ENCODE measurements at regions not wholly inside any gene's neighbourhood (a gene's known extent, or its start where the extent isn't known, plus 50 kb on each side); places are given as distances from the start of the nearest gene placed in this dataset.

DNA sequence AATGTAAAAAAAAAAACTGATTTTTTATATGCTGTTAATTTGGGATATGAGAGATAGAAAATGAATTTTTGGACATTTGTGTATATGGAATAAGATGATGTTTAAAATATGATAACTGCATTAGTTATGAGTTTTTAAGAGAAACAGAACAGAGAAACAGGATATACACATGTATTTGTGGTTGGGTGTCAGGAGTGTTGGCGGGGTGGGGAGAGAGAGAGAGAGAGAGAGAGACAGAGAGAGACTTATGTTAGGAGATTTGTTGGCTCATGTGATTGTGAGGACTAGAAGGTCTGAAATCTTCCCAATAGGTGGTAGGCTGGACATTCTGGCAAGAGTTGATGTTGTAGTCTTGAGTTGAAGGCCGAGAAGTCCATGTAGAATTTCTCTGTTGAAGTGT, 1121.6 kb upstream of the GBE1 start:
- POLR2A ChIA-PET, result no interaction called here
- TF ChIP-seq SUZ12 (IDR thresholded peaks at IDR 0.05) (no peak), ZNF384 (IDR thresholded peaks at IDR 0.05) (no peak), LEF1 (IDR thresholded peaks at IDR 0.05; ENCODE audit: borderline replicate concordance) (no peak), HDGF (IDR thresholded peaks at IDR 0.05; ENCODE audit: borderline replicate concordance) (no peak), FOXK2 (IDR thresholded peaks at IDR 0.05) (no peak), SP1 (IDR thresholded peaks at IDR 0.05) (no peak), BHLHE40 (IDR thresholded peaks at IDR 0.05; ENCODE audit: borderline replicate concordance) (no peak), ARNT (IDR thresholded peaks at IDR 0.05) (no peak), CTBP1 (IDR thresholded peaks at IDR 0.05; ENCODE audit: borderline replicate concordance) (no peak), FOXA1 (IDR thresholded peaks at IDR 0.05) (no peak), FOXM1 (IDR thresholded peaks at IDR 0.05; ENCODE audit: borderline replicate concordance) (no peak), NFRKB (IDR thresholded peaks at IDR 0.05) (no peak)
- TF ChIP-seq, protein P1, sequence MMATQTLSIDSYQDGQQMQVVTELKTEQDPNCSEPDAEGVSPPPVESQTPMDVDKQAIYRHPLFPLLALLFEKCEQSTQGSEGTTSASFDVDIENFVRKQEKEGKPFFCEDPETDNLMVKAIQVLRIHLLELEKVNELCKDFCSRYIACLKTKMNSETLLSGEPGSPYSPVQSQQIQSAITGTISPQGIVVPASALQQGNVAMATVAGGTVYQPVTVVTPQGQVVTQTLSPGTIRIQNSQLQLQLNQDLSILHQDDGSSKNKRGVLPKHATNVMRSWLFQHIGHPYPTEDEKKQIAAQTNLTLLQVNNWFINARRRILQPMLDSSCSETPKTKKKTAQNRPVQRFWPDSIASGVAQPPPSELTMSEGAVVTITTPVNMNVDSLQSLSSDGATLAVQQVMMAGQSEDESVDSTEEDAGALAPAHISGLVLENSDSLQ (IDR thresholded peaks at IDR 0.05), result no peak
- no peak for DNase-seq (ENCODE audit: extremely low spot score)
- CTCF ChIA-PET, result no interaction called here

DNA sequence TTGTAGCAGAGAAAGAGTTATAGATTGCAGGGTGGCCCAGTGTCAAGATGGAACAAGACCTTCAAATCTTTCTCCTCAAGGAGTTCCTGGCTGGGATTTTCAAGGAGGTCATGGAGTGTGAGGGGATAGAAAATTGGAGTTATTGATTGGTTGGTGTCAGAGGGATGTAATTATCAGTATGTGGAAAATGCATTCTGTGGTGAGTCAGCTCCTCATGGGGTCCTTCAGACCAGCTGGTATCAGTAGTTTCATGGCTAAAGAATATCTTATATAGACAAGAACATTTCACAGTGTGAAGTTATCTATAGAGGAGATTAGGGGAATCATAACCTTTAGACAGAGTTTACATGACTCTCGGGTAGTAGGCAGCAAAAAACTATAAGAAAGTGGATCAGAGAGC, 1114.0 kb upstream of the GBE1 start:
- no peak for DNase-seq (ENCODE audit: extremely low spot score)
- ChIA-PET CTCF (no interaction called here), POLR2A (no interaction called here)

DNA sequence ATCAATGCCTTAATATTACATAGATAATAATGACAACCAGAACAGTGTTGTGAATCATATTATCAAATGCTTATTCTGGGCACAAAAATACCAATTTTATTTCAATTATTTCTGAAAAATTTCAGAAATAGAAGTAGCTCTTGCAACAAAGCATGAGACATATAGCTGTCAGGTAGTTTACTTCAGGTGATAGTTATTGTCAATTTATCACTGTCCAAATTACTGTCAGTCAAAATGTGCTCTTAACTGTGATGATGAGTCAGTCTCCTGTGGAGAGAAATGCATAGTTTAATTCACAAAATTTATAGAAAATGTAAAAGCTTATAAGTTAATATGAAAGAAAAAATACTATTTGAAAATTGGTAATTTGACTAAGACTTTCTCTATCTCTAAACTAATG, 1078.4 kb upstream of the GBE1 start:
- CTCF ChIA-PET, result interaction anchor here (0.7 kb wide), 1 partner anchor 32 kb away, joined by 4 read pairs; no protein-coding TSS in a partner anchor

More for the DNA sequence above, 1114.0 kb upstream of the GBE1 start:
- TF ChIP-seq, protein P1 (IDR thresholded peaks at IDR 0.05), result no peak
- no peak for TF ChIP-seq TARDBP (IDR thresholded peaks at IDR 0.05)
- TF ChIP-seq ZNF384 (IDR thresholded peaks at IDR 0.05), result no peak
- TF ChIP-seq SUZ12 (IDR thresholded peaks at IDR 0.05), result no peak
- no peak for TF ChIP-seq ARNT (IDR thresholded peaks at IDR 0.05)
- TF ChIP-seq HDGF (IDR thresholded peaks at IDR 0.05; ENCODE audit: borderline replicate concordance), result no peak

DNA sequence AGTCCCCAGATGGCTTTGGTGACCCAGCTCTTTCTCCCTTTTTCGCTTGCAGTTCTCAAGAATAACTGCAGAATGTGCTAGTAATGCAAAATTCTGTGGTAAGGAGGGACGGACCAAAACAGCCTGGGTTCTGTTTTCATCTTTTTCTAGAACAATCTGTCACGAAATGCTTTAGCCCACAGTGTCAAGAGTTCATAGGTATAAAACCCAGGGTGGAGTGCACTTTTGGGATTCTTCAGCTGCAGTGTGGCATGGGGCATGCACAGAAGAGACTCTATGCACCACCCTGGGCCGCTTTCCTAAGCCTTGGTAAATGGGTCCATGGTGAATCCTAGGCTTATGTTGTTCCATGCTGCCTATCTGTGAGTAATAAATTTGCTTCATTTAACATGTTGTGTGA, 1072.7 kb upstream of the GBE1 start:
- POLR2A ChIA-PET, result no interaction called here
- CTCF ChIA-PET, result no interaction called here
- TF ChIP-seq FOXM1 (IDR thresholded peaks at IDR 0.05; ENCODE audit: borderline replicate concordance) (no peak), LEF1 (IDR thresholded peaks at IDR 0.05; ENCODE audit: borderline replicate concordance) (no peak), FOXA1 (IDR thresholded peaks at IDR 0.05) (no peak), ELF4 (IDR thresholded peaks at IDR 0.05) (no peak), SP1 (IDR thresholded peaks at IDR 0.05) (no peak), ZNF384 (IDR thresholded peaks at IDR 0.05) (no peak), SUZ12 (IDR thresholded peaks at IDR 0.05) (no peak), CTBP1 (IDR thresholded peaks at IDR 0.05; ENCODE audit: borderline replicate concordance) (no peak), HDGF (IDR thresholded peaks at IDR 0.05; ENCODE audit: borderline replicate concordance) (no peak), ARNT (IDR thresholded peaks at IDR 0.05) (no peak), BHLHE40 (IDR thresholded peaks at IDR 0.05; ENCODE audit: borderline replicate concordance) (no peak), FOXK2 (IDR thresholded peaks at IDR 0.05) (no peak), TARDBP (IDR thresholded peaks at IDR 0.05) (no peak), L3MBTL2 (conservative IDR thresholded peaks at IDR 0.05) (no peak), NFRKB (IDR thresholded peaks at IDR 0.05) (no peak)
- TF ChIP-seq, protein P1 (IDR thresholded peaks at IDR 0.05), result no peak
- DNase-seq (ENCODE audit: extremely low spot score), result no peak

More for the DNA sequence above, 1078.4 kb upstream of the GBE1 start:
- TF ChIP-seq, protein P1 (IDR thresholded peaks at IDR 0.05), result no peak
- no peak for TF ChIP-seq NFRKB (IDR thresholded peaks at IDR 0.05)
- no peak for TF ChIP-seq L3MBTL2 (conservative IDR thresholded peaks at IDR 0.05)
- TF ChIP-seq FOXM1 (IDR thresholded peaks at IDR 0.05; ENCODE audit: borderline replicate concordance), result no peak
- TF ChIP-seq ARNT (IDR thresholded peaks at IDR 0.05), result no peak
- no peak for TF ChIP-seq ELF4 (IDR thresholded peaks at IDR 0.05)
- no peak for TF ChIP-seq TARDBP (IDR thresholded peaks at IDR 0.05)
- TF ChIP-seq CTBP1 (IDR thresholded peaks at IDR 0.05; ENCODE audit: borderline replicate concordance), result no peak
- no peak for TF ChIP-seq SP1 (IDR thresholded peaks at IDR 0.05)
- no peak for TF ChIP-seq FOXA1 (IDR thresholded peaks at IDR 0.05)
- no peak for TF ChIP-seq ZNF384 (IDR thresholded peaks at IDR 0.05)
- no peak for TF ChIP-seq SUZ12 (IDR thresholded peaks at IDR 0.05)
- TF ChIP-seq HDGF (IDR thresholded peaks at IDR 0.05; ENCODE audit: borderline replicate concordance), result no peak
- TF ChIP-seq BHLHE40 (IDR thresholded peaks at IDR 0.05; ENCODE audit: borderline replicate concordance), result no peak
- TF ChIP-seq LEF1 (IDR thresholded peaks at IDR 0.05; ENCODE audit: borderline replicate concordance), result no peak
- TF ChIP-seq FOXK2 (IDR thresholded peaks at IDR 0.05), result no peak
- POLR2A ChIA-PET, result no interaction called here
- DNase-seq (ENCODE audit: extremely low spot score), result no peak

DNA sequence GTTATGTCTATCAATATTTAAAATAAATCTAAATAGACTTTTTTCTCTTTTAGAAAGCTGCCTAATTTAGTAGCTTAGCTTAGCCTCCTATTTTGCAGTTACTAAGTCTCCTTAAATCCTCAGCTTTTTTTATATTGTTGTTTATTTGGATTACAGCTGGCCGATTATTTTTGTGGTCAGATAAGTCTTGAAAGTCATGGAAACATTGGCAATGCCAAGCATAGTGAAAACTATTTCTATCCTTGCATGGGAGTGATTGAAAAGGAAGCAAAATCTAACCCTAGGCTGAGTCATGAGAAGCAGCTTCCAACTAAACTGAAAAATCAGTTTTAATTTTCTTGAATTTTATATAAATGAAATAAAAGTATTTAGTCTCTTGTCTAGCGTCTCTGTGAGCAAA, 1063.0 kb upstream of the GBE1 start:
- CTCF ChIA-PET, result interaction anchor here (0.6 to 0.9 kb wide), 2 partner anchors 10 to 1334 kb away, joined by 3 to 5 read pairs; no protein-coding TSS in a partner anchor
- no peak for TF ChIP-seq ELF4 (IDR thresholded peaks at IDR 0.05)
- TF ChIP-seq CTBP1 (IDR thresholded peaks at IDR 0.05; ENCODE audit: borderline replicate concordance), result no peak
- TF ChIP-seq HDGF (IDR thresholded peaks at IDR 0.05; ENCODE audit: borderline replicate concordance), result no peak
- no peak for DNase-seq (ENCODE audit: extremely low spot score)
- POLR2A ChIA-PET, result no interaction called here

DNA sequence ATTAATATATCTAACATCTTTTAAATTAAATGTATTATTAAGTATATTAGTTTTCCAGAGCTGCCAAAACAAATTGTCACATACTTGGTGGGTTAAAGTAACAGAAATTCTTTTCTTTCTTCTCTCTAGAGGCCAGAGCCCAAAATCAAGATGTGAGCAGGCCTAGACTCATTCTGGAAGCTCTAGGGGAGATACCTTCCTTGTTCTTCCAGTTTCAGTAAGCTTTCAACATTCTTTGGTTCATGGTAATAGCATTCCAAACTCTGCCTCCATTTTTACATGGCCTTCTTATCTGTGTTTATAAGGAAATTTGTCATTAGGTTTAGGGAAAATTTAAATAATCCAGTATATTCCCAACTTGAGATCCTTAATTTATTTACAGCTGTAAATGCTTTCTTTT, 1054.6 kb upstream of the GBE1 start:
- DNase-seq (ENCODE audit: extremely low spot score), result no peak
- CTCF ChIA-PET, result interaction anchor here (0.6 kb wide), 1 partner anchor 62 kb away, joined by 3 read pairs; no protein-coding TSS in a partner anchor
- POLR2A ChIA-PET, result no interaction called here
- TF ChIP-seq FOXA1 (IDR thresholded peaks at IDR 0.05) (no peak), NFRKB (IDR thresholded peaks at IDR 0.05) (no peak), BHLHE40 (IDR thresholded peaks at IDR 0.05; ENCODE audit: borderline replicate concordance) (no peak), FOXK2 (IDR thresholded peaks at IDR 0.05) (no peak), ELF4 (IDR thresholded peaks at IDR 0.05) (no peak), ARNT (IDR thresholded peaks at IDR 0.05) (no peak), HDGF (IDR thresholded peaks at IDR 0.05; ENCODE audit: borderline replicate concordance) (no peak), LEF1 (IDR thresholded peaks at IDR 0.05; ENCODE audit: borderline replicate concordance) (no peak), CTBP1 (IDR thresholded peaks at IDR 0.05; ENCODE audit: borderline replicate concordance) (no peak), SP1 (IDR thresholded peaks at IDR 0.05) (no peak), ZNF384 (IDR thresholded peaks at IDR 0.05) (no peak), FOXM1 (IDR thresholded peaks at IDR 0.05; ENCODE audit: borderline replicate concordance) (no peak), TARDBP (IDR thresholded peaks at IDR 0.05) (no peak), SUZ12 (IDR thresholded peaks at IDR 0.05) (no peak), L3MBTL2 (conservative IDR thresholded peaks at IDR 0.05) (no peak)
- TF ChIP-seq, protein P1 (IDR thresholded peaks at IDR 0.05), result no peak

Measured in HEK293T (cell line).